BE2C (cell line): ENCODE measurements at regions not wholly inside any gene's neighbourhood (a gene's known extent, or its start where the extent isn't known, plus 50 kb on each side); places are given as distances from the start of the nearest gene placed in this dataset.

Experiments used
- DNase-seq: peaks from one replicate; pipeline ENCODE4 v3.0.0-alpha.2; 2020
- H3K27me3 ChIP-seq: fragments of 250-450 bp; sonication (Bioruptor Pico); 2 replicates; pipeline ENCODE4 v1.5.1; 2020; ENCODE audit warnings: mild to moderate bottlenecking
- H3K36me3 ChIP-seq: fragments of 250-450 bp; sonication (Bioruptor Pico); 2 replicates; pipeline ENCODE4 v1.5.1; 2020; ENCODE audit warnings: mild to moderate bottlenecking
- H3K4me1 ChIP-seq: fragments of 250-450 bp; sonication (Bioruptor Pico); 2 replicates; pipeline ENCODE4 v1.5.1; 2020
- H3K4me3 ChIP-seq: 2 replicates; pipeline ENCODE4 v1.5.1; 2011; ENCODE audit warnings: low read depth, low read length
- H3K9me3 ChIP-seq: fragments of 250-450 bp; sonication (Bioruptor Pico); 2 replicates; pipeline ENCODE4 v1.5.1; 2020
- CTCF ChIP-seq: IDR thresholded peaks from 2 replicates; pipeline ENCODE4 v1.5.1; 2012; ENCODE audit warnings: mild to moderate bottlenecking, low read depth, low read length

- Histone ChIP-seq H3K9me3 (no peaks in the 10 kb centered on the region), H3K36me3 (no peaks in the 10 kb centered on the region), H3K27me3 (no peaks in the 10 kb centered on the region), H3K4me1 (no peaks in the 10 kb centered on the region), H3K4me3 (no peak overlapping the region)
- no peak for DNase-seq
- no peak for TF ChIP-seq CTCF
Measured at GRCh38 chr4:8732681-8733243, 138.9 kb downstream of the HMX1 start.

- no peak for TF ChIP-seq CTCF
- H3K4me3 ChIP-seq, result no peak overlapping the region
Measured at GRCh38 chr4:8732092-8732491, 139.5 kb downstream of the CPZ start.

GRCh38 chr4:8731364-8731763 lies 138.8 kb downstream of the CPZ start:
- DNase-seq, result no peak
- Histone ChIP-seq H3K9me3 (no peaks in the 10 kb centered on the region), H3K4me3 (no peak overlapping the region), H3K36me3 (no peaks in the 10 kb centered on the region), H3K27me3 (no peaks in the 10 kb centered on the region), H3K4me1 (no peaks in the 10 kb centered on the region)
- TF ChIP-seq CTCF, result no peak

More at GRCh38 chr4:8732092-8732491, 139.5 kb downstream of the CPZ start:
- Histone ChIP-seq H3K9me3 (no peaks in the 10 kb centered on the region), H3K36me3 (no peaks in the 10 kb centered on the region), H3K27me3 (no peaks in the 10 kb centered on the region), H3K4me1 (no peaks in the 10 kb centered on the region)
- DNase-seq, result no peak

- H3K4me3 ChIP-seq, result no peak overlapping the region
- H3K4me1 ChIP-seq, result no peaks in the 10 kb centered on the region; the same call in 1 of the 2 replicates
- no peaks in the 10 kb centered on the region for H3K36me3 ChIP-seq
- no peak for DNase-seq
- H3K27me3 ChIP-seq, result no peaks in the 10 kb centered on the region
- TF ChIP-seq CTCF, result no peak
- no peaks in the 10 kb centered on the region for H3K9me3 ChIP-seq
Measured at GRCh38 chr4:8730681-8731080, 138.1 kb downstream of the CPZ start.

- no peak for TF ChIP-seq CTCF
- no peak overlapping the region for H3K4me3 ChIP-seq
- H3K36me3 ChIP-seq, result no peaks in the 10 kb centered on the region
- H3K4me1 ChIP-seq, result no peaks in the 10 kb centered on the region; the same call in none of the 2 replicates
- H3K9me3 ChIP-seq, result no peaks in the 10 kb centered on the region
- no peaks in the 10 kb centered on the region for H3K27me3 ChIP-seq
- no peak for DNase-seq
Measured at GRCh38 chr4:8730159-8730558, 137.6 kb downstream of the CPZ start.

- Histone ChIP-seq H3K36me3 (no peaks in the 10 kb centered on the region), H3K4me3 (no peak overlapping the region), H3K4me1 (no peaks in the 10 kb centered on the region; the same call in none of the 2 replicates), H3K27me3 (no peaks in the 10 kb centered on the region), H3K9me3 (no peaks in the 10 kb centered on the region)
- TF ChIP-seq CTCF, result no peak
- DNase-seq, result no peak
Measured at GRCh38 chr4:8729408-8730149, 137.0 kb downstream of the CPZ start.
